ENCODE measurements at regions not wholly inside any gene's neighbourhood (a gene's known extent, or its start where the extent isn't known, plus 50 kb on each side); places are given as distances from the start of the nearest gene placed in this dataset.

DNA sequence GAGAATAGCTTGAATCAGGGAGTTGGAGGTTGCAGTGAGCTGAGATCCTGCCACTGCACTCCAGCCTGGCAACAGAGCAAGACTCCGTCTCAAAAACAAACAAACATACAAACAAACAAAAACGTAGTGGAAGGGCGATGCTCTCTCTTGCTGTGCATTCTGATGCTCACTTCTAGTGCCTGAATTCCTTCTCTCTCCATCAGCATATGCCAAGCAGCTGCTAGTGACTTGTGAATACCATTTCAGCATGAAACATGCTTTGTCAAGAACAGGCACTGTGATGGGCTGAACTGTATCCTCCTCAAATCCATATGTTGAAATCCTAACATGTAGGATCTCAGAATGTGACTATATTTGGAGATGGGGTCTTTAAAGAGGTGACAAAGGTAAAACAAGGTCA is 537.1 kb upstream of the AMELY start:
- TF ChIP-seq, protein P1, sequence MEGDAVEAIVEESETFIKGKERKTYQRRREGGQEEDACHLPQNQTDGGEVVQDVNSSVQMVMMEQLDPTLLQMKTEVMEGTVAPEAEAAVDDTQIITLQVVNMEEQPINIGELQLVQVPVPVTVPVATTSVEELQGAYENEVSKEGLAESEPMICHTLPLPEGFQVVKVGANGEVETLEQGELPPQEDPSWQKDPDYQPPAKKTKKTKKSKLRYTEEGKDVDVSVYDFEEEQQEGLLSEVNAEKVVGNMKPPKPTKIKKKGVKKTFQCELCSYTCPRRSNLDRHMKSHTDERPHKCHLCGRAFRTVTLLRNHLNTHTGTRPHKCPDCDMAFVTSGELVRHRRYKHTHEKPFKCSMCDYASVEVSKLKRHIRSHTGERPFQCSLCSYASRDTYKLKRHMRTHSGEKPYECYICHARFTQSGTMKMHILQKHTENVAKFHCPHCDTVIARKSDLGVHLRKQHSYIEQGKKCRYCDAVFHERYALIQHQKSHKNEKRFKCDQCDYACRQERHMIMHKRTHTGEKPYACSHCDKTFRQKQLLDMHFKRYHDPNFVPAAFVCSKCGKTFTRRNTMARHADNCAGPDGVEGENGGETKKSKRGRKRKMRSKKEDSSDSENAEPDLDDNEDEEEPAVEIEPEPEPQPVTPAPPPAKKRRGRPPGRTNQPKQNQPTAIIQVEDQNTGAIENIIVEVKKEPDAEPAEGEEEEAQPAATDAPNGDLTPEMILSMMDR (IDR thresholded peaks at IDR 0.05), result no peak
- TF ChIP-seq ZFX (IDR thresholded peaks at IDR 0.05; ENCODE audit: borderline replicate concordance), result no peak
